AG10803 (cell line): ENCODE measurements at regions not wholly inside any gene's neighbourhood (a gene's known extent, or its start where the extent isn't known, plus 50 kb on each side); places are given as distances from the start of the nearest gene placed in this dataset.

Experiments
- DNase-seq: peaks from one replicate; pipeline ENCODE4 v3.0.0; 2010; ENCODE audit warnings: low read depth
- H3K4me3 ChIP-seq: 2 replicates; pipeline ENCODE4 v1.5.1; 2011; ENCODE audit warnings: mild to moderate bottlenecking, low read length, control low read depth
- TF ChIP-seq, protein P1 (sequence below): conservative IDR thresholded peaks from 2 replicates; pipeline ENCODE4 v1.5.1; 2011; ENCODE audit warnings: mild to moderate bottlenecking, low read length, control low read depth, inconsistent platforms

DNA sequence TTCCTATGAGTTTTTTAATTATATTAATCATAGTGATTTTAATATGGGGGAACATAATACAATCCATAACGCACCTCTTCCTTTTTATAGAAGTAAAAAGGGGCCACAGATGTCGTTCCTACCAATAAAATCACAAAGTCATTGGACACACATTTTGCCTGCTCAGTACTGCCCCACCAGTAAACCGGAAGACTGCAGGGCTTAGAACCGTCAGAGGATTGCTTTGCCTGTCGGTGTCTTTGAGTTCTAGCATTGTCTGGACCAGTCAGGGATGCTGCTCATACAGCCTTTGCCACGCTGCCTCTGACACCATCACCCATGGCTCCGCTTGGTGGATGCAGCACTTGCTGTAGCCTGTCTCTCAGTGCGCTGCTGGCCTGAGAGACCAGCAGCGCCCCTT is 853.6 kb downstream of the C6orf118 start:
- TF ChIP-seq, protein P1, sequence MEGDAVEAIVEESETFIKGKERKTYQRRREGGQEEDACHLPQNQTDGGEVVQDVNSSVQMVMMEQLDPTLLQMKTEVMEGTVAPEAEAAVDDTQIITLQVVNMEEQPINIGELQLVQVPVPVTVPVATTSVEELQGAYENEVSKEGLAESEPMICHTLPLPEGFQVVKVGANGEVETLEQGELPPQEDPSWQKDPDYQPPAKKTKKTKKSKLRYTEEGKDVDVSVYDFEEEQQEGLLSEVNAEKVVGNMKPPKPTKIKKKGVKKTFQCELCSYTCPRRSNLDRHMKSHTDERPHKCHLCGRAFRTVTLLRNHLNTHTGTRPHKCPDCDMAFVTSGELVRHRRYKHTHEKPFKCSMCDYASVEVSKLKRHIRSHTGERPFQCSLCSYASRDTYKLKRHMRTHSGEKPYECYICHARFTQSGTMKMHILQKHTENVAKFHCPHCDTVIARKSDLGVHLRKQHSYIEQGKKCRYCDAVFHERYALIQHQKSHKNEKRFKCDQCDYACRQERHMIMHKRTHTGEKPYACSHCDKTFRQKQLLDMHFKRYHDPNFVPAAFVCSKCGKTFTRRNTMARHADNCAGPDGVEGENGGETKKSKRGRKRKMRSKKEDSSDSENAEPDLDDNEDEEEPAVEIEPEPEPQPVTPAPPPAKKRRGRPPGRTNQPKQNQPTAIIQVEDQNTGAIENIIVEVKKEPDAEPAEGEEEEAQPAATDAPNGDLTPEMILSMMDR, result no peak
- no peak for DNase-seq

DNA sequence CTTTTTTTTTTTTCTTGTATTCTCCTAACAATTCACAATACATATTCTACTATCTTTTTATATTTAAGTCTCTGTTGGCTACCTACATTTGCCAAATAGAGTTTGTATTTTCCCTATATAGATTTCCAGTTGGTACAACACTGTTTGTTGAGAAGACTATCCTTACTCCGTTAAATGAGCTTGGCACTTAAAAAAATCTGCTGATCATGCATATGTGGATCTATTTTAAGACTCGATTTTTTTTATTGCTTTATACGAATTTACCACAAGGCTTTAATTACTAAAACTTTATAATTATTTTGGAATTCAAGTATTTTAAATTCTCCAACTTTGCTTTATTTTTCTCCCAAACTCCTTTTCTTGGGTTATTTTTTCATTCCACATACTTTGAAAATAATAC is 855.6 kb downstream of the C6orf118 start:
- no peak overlapping the region for H3K4me3 ChIP-seq
- DNase-seq, result no peak
- TF ChIP-seq, protein P1, result no peak

More for the DNA sequence above, 853.6 kb downstream of the C6orf118 start:
- H3K4me3 ChIP-seq, result no peak overlapping the region

DNA sequence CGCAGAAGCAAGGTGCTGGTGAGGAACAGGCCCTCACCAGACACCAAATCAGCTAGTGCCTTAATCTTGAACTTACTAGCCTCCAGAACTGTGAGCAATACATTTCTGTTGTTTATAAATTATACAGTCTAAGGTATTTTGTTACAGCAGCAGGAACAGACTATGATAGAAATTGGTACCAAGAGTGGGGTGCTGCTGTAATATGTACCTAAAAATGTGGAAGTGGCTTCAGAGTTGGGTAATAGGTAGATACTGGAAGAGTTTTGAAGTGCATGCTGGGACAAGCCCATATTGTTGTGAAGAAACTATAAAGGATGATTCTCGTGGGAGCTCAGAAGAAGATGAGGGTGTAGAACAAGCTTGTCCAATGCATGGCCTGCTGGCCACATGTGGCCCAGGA is 866.8 kb downstream of the C6orf118 start:
- TF ChIP-seq, protein P1, result no peak
- H3K4me3 ChIP-seq, result no peak overlapping the region

DNA sequence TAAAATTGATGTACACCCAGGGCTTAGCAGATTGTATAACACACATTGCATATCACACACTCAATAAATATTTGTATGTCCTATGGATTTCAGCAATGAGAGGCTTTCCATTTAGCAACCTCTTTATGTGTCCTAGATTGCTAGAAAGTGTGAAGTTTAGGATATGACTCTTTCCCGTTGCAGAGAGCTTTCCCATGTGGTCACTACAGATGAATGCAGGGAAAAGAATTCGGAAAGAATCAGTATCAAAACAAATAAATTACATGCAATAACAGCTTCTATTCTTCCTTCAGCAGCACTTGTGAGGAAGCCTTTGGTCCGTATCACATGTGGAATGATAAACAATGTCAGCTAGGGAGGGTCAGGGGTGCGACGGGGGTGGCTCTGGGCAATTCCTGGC is 870.1 kb downstream of the C6orf118 start:
- no peak for DNase-seq
- no peak overlapping the region for H3K4me3 ChIP-seq
- TF ChIP-seq, protein P1, result no peak

More for the DNA sequence above, 866.8 kb downstream of the C6orf118 start:
- DNase-seq, result no peak

DNA sequence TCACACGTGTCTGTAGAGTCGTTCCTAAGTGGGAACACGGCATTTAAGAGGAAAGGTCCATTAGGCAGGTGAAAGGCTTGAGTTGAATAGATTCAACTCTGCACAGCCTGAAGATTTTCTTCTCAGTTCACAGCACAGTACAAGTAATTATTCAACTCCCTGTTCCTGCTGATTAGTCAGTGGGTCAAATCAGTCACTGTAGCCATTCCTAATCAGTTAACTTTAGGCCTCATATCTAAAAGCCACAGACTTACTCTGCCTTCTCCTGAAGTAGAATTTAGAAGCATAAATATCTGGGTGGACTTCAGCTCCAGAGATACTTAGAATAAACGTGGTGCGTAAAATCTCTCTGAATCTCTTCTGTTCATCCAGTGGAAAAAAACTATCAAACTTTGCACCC is 872.4 kb downstream of the C6orf118 start:
- DNase-seq, result no peak
- TF ChIP-seq, protein P1, result no peak
- no peak overlapping the region for H3K4me3 ChIP-seq

DNA sequence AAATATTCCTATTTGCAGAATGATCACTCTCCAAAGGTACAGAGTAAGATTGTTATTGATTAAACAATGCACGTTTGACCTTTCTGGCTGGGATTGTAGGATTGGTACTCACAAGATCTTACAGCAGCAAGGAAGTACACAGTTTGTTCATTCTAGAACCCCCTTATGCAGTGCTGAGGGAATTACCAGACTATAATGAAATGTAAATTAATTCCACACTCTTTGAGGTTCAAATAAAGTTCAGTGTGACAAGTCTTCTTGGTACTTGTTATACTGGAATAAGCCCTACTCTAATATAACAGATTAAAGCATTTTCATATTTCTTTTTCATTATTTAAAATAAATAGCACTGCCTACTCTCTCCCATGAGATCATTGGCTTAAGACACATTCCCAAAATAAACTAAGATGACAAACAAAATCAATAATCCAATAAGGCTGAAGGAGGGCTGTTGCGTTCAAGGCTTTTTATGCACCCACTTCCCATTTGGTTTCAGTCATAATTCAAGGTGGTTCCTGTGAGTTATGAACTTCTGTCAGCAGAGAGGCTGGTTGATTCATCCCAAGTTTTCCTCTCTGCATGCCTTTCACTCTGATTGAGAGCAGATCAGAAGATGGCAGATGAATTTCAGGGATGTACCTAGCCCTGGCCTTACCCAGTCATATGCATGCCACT is 881.5 kb downstream of the C6orf118 start:
- DNase-seq, result no peak
- TF ChIP-seq, protein P1, result no peak
- no peak overlapping the region for H3K4me3 ChIP-seq

DNA sequence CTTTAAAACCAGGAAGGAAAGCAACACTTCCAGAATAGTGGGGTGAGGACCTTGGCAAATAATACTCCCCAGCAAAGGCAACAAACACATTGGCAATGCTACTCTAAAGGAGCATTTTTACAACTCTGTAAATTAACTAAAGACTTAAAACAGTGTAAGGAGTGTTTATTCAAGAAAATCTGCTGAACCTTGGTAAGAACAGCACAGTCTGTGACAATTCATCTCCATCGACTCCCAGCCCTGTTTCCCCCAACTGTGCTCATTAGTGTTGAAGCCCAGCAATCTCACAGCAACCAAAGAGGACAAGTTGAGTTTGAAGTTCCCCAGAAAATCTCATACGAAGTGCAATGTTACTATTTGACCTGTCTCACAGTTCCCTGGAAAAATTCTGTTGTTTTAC is 884.9 kb downstream of the C6orf118 start:
- TF ChIP-seq, protein P1, result no peak
- H3K4me3 ChIP-seq, result no peak overlapping the region

More for the DNA sequence above, 884.9 kb downstream of the C6orf118 start:
- DNase-seq, result no peak
